ENCODE measurements at regions not wholly inside any gene's neighbourhood (a gene's known extent, or its start where the extent isn't known, plus 50 kb on each side); places are given as distances from the start of the nearest gene placed in this dataset.

- TF ChIP-seq CTCF (IDR thresholded peaks at IDR 0.05; ENCODE audit: borderline replicate concordance, extremely low read depth, low read length, poor library complexity, severe bottlenecking) (no peak), EZH2 (IDR thresholded peaks at IDR 0.05; ENCODE audit: borderline replicate concordance, low read depth, low read length, severe bottlenecking) (no peak)
Observed at GRCh38 chr18:56246916-56247315, 391.5 kb downstream of the TXNL1 start.
